Muscle layer of duodenum (tissue), 2 donors: ENCODE measurements at regions not wholly inside any gene's neighbourhood (a gene's known extent, or its start where the extent isn't known, plus 50 kb on each side); places are given as distances from the start of the nearest gene placed in this dataset.

Experiments
- H3K27ac ChIP-seq: one replicate; pipeline ENCODE4 v1.7.0; 2013; ENCODE audit warnings: mild to moderate bottlenecking, low read length
- H3K27me3 ChIP-seq: one replicate; pipeline ENCODE4 v1.7.0; 2013; ENCODE audit warnings: low read depth, mild to moderate bottlenecking, control low read depth, low read length
- H3K36me3 ChIP-seq, 2 donors: one replicate each; pipeline ENCODE4 v1.7.0; 2013; ENCODE audit warnings: low read length in 2 of 2, control low read depth in 1 of 2, mild to moderate bottlenecking in 1 of 2; ENCODE audit not compliant: insufficient read depth in 2 of 2, control insufficient read depth in 1 of 2
- H3K4me1 ChIP-seq, 2 donors: one replicate each; pipeline ENCODE4 v1.7.0; 2013; ENCODE audit warnings: low read length in 2 of 2, mild to moderate bottlenecking in 2 of 2, control low read depth in 1 of 2, moderate library complexity in 1 of 2; ENCODE audit not compliant: insufficient read depth in 2 of 2, control insufficient read depth in 1 of 2
- H3K4me3 ChIP-seq, 2 donors: one replicate each; pipeline ENCODE4 v1.7.0; 2013; ENCODE audit warnings: low read length in 2 of 2, low read depth in 1 of 2, mild to moderate bottlenecking in 1 of 2
- H3K9me3 ChIP-seq, 2 donors: one replicate each; pipeline ENCODE4 v1.7.0; 2013; ENCODE audit warnings: low read length in 2 of 2, control low read depth in 1 of 2, mild to moderate bottlenecking in 1 of 2; ENCODE audit not compliant: control insufficient read depth in 1 of 2
- donor health status: healthy.

- Histone ChIP-seq H3K27me3 (no peaks in the 10 kb centered on the region), H3K4me1 (no peaks in the 10 kb centered on the region), H3K27ac (no peak overlapping the region), H3K4me3 (no peak overlapping the region), H3K36me3 (no peaks in the 10 kb centered on the region), H3K9me3 (no peaks in the 10 kb centered on the region)
Measured at GRCh38 chr4:138513535-138513934, 271.4 kb upstream of the SLC7A11 start.

GRCh38 chr4:138512756-138513155, 270.6 kb upstream of the SLC7A11 start:
- no peaks in the 10 kb centered on the region for H3K36me3 ChIP-seq
- no peak overlapping the region for H3K4me3 ChIP-seq
- H3K4me1 ChIP-seq, result no peaks in the 10 kb centered on the region
- no peaks in the 10 kb centered on the region for H3K27me3 ChIP-seq
- H3K27ac ChIP-seq, result no peak overlapping the region
- H3K9me3 ChIP-seq, result no peaks in the 10 kb centered on the region

- H3K27ac ChIP-seq, result no peak overlapping the region
Measured at GRCh38 chr4:138510053-138510452, 267.9 kb upstream of the SLC7A11 start.

GRCh38 chr4:138509346-138509745, 267.2 kb upstream of the SLC7A11 start:
- Histone ChIP-seq H3K9me3 (no peaks in the 10 kb centered on the region), H3K27me3 (no peaks in the 10 kb centered on the region), H3K36me3 (no peaks in the 10 kb centered on the region), H3K4me3 (no peak overlapping the region), H3K27ac (no peak overlapping the region), H3K4me1 (no peaks in the 10 kb centered on the region)

More at GRCh38 chr4:138510053-138510452, 267.9 kb upstream of the SLC7A11 start:
- no peak overlapping the region for H3K4me3 ChIP-seq
- no peaks in the 10 kb centered on the region for H3K27me3 ChIP-seq
- H3K36me3 ChIP-seq, result no peaks in the 10 kb centered on the region
- H3K9me3 ChIP-seq, result no peaks in the 10 kb centered on the region
- H3K4me1 ChIP-seq, result no peaks in the 10 kb centered on the region

GRCh38 chr4:138507522-138507921, 265.4 kb upstream of the SLC7A11 start:
- Histone ChIP-seq H3K27me3 (no peaks in the 10 kb centered on the region), H3K36me3 (no peaks in the 10 kb centered on the region), H3K4me1 (no peaks in the 10 kb centered on the region), H3K4me3 (no peak overlapping the region), H3K9me3 (no peaks in the 10 kb centered on the region), H3K27ac (no peak overlapping the region)

GRCh38 chr4:138501614-138502013, 259.5 kb upstream of the SLC7A11 start:
- Histone ChIP-seq H3K4me1 (no peaks in the 10 kb centered on the region), H3K27me3 (no peaks in the 10 kb centered on the region), H3K36me3 (no peaks in the 10 kb centered on the region), H3K4me3 (no peak overlapping the region), H3K9me3 (peaks cover 0 to 5% of the 10 kb centered on the region in 2 donors), H3K27ac (no peak overlapping the region)

GRCh38 chr4:138500869-138501268, 258.7 kb upstream of the SLC7A11 start:
- peaks cover 0 to 5% of the 10 kb centered on the region in 2 donors for H3K9me3 ChIP-seq
- H3K4me3 ChIP-seq, result no peak overlapping the region
- H3K4me1 ChIP-seq, result no peaks in the 10 kb centered on the region
- H3K36me3 ChIP-seq, result no peaks in the 10 kb centered on the region
- no peaks in the 10 kb centered on the region for H3K27me3 ChIP-seq
- no peak overlapping the region for H3K27ac ChIP-seq

- Histone ChIP-seq H3K4me1 (no peaks in the 10 kb centered on the region), H3K4me3 (no peak overlapping the region), H3K36me3 (no peaks in the 10 kb centered on the region), H3K9me3 (peaks cover 0 to 5% of the 10 kb centered on the region in 2 donors), H3K27me3 (no peaks in the 10 kb centered on the region), H3K27ac (no peak overlapping the region)
Measured at GRCh38 chr4:138499627-138500026, 257.5 kb upstream of the SLC7A11 start.

GRCh38 chr4:138494931-138495330, 252.8 kb upstream of the SLC7A11 start:
- H3K27ac ChIP-seq, result no peak overlapping the region
- H3K9me3 ChIP-seq, result peaks cover 0 to 5% of the 10 kb centered on the region in 2 donors
- H3K27me3 ChIP-seq, result no peaks in the 10 kb centered on the region
- no peak overlapping the region for H3K4me3 ChIP-seq
- no peaks in the 10 kb centered on the region for H3K36me3 ChIP-seq
- H3K4me1 ChIP-seq, result no peaks in the 10 kb centered on the region

GRCh38 chr4:138494116-138494515, 252.0 kb upstream of the SLC7A11 start:
- Histone ChIP-seq H3K4me3 (no peak overlapping the region), H3K36me3 (no peaks in the 10 kb centered on the region), H3K4me1 (no peaks in the 10 kb centered on the region), H3K27me3 (no peaks in the 10 kb centered on the region), H3K9me3 (peaks cover 0 to 5% of the 10 kb centered on the region in 2 donors), H3K27ac (no peak overlapping the region)

DNA sequence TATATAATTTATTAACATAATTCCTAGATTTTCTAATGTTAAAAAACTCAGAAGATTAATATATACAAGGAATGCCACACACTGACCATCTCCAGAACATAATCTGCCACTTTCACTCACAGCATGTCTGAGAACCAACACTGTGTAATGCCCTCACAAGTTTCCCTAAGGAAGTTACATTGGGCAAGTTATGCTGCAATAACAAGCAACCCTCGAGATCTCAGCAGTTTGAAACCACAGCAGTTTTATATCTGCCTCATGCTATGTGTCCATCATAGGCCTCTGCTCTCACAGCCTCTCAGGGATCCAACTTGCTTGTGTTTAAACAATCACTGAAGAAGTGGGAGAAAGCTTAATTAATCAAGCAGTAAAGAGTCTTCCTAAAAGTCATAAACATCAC, 250.0 kb upstream of the SLC7A11 start:
- no peaks in the 10 kb centered on the region for H3K4me1 ChIP-seq
- no peaks in the 10 kb centered on the region for H3K27me3 ChIP-seq
- H3K4me3 ChIP-seq, result no peak overlapping the region
- H3K36me3 ChIP-seq, result no peaks in the 10 kb centered on the region
- no peaks in the 10 kb centered on the region for H3K9me3 ChIP-seq
- H3K27ac ChIP-seq, result no peak overlapping the region

DNA sequence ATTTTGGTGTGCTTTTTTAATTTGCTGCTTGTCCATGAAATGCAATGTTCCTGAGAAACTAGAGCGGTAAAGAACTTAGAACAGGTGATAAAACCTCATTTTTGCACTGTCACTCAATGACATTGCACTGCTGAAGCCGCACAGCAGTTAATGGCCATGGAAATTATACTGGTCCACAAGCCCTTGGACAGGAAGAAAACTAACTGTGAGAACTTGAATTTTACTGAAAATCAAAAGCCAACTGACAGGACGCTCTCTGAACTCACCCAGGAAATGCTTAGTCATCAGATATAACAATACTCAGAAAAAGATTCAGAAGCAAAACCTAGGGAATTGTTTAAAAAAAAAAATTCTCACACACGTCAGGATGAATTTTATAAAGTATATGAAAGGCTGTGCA, 246.4 kb upstream of the SLC7A11 start:
- Histone ChIP-seq H3K4me3 (no peak overlapping the region), H3K27ac (no peak overlapping the region), H3K27me3 (no peaks in the 10 kb centered on the region)

More for the DNA sequence above, 246.4 kb upstream of the SLC7A11 start:
- Histone ChIP-seq H3K36me3 (no peaks in the 10 kb centered on the region), H3K9me3 (no peaks in the 10 kb centered on the region), H3K4me1 (no peaks in the 10 kb centered on the region)
